HG03280 (cell line): ENCODE measurements at regions not wholly inside any gene's neighbourhood (a gene's known extent, or its start where the extent isn't known, plus 50 kb on each side); places are given as distances from the start of the nearest gene placed in this dataset.
"Not testable (repeated sequence)": the region's sequence is repeated elsewhere in the genome, so short reads cannot be mapped to it uniquely, and the experiment has no call there.

Source experiments
- ATAC-seq: cut with Tn5 transposase; IDR thresholded peaks from one replicate; pipeline ENCODE4 v1.9.1; 2021; ENCODE audit warnings: mild to moderate bottlenecking, moderate library complexity; ENCODE audit not compliant: unreplicated experiment

DNA sequence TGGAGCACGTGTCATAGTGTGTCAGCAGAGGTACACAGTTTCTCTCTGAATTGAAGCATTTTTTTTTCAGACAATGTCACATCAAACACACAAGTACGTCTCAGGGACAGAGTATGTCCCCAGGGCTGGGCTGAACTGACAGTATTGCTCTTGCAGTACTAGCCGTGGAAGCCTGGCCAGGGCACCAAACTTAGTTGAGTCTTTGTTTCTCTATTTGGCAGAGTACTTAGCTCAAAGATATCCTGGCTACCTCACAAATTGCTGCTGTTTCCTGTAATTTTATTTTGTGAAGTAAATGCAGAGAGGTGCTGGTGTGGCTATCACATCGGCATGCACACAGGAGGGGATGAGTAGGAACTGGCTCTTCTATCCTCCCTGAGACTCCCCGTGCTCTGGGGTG is 691.6 kb upstream of the HS6ST1 start:
- ATAC-seq = no peak

DNA sequence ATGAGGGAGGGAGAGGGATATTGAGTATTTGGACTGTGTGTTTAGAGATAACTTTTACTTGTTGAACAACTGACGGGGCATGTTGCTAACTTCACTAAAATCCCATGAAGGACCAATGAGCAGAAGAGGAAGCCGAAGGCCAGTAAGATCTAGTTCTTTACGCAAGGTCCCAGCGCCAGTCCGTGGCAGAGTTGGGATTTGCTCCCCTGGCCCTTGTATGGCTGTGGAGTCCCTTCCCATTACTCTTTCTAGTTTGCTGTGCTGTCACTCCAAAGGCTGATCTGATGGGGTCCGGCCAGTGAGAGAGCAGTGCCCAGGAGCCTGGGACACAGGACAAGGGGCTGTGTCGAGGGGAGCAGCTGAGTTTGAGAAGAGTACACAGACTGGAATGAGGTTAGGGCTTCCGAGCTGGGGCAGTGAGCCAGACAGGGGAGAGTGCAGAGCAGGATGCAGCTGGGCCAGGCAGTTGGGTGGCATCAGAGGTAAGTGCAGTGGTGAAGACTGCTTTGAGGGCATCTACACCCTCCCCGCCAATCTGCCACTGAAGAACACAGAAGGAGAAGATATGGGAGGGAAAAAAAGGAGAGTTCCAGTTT is 692.9 kb upstream of the HS6ST1 start:
- no peak for ATAC-seq

DNA sequence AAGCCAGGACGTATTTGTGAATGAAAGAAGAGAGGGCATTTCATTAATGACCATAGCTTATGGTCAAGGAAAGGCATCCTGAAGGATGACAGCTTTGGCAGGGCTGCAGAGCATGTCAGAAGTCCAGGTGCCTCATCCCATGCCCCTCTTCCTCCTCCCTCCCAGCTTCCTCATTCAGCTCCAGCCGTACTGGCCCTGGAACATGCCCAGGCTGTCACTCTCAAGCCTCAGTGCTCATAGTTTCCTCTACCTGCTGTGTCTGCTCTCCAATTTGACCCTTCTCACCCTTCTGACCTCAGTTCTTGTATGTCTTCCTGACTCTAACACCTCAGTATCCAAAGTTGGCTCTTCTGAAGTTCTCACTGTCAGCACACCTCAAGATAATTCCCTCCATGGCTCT is 695.8 kb upstream of the HS6ST1 start:
- no peak for ATAC-seq

DNA sequence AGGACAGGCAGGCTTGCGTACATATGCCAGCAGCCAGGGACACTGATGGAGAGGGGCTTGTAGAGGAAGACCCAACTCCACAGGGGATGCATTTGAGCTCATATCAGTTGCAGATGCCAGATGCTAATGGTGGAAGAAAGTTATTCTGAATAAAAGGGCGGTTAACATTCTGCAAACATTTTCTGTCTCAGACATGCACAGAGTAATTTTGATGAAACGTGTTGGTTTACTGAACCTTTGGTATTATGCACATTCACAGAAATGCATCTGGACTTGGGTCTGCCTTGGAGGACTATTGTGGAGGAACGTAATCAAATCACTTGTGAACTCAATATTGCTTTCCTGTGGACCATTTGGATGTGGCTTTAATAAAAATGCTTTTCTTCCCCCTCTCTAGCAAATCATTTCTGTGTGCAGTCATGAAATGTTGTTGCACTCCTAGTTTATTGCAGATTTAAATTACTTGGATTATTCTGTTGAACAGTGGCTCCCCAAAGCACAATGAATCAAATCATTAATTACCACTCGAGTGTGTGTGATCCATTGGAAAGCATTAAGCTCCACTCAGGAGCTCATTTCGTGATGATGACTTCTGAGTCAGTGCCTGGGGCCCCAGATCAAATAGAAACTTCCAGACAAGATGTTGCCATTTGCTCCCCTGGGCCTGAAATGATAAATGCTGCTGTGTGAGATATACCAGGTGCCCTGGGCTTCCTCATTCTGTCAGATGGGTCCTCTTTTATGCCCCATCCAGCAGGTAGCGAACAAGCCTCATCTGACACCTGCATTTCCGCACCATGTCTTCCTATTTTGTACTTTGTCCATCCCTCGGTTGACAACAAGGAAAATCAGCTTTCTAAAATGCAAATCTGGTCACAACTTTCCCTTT is 697.0 kb upstream of the HS6ST1 start:
- no peak for ATAC-seq

DNA sequence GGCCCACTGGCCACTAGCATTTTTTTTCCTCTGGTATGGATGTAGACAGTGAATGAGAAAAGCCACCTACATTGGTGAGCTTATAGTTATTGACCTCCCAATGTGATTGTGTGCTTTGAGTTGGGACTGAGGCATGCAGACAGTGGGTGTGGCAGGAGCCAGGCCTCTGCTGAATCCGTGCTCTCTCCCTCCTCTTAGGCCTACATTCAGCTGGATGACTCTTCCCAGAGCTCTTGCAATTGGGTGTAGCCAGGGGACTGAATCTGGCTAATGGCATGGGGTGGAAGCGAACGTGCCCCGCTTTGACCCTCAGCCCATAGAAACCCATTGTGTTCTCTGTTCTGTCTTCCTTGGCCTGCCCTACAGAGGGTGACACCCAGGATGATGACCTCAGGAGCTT is 698.3 kb upstream of the HS6ST1 start:
- no peak for ATAC-seq

DNA sequence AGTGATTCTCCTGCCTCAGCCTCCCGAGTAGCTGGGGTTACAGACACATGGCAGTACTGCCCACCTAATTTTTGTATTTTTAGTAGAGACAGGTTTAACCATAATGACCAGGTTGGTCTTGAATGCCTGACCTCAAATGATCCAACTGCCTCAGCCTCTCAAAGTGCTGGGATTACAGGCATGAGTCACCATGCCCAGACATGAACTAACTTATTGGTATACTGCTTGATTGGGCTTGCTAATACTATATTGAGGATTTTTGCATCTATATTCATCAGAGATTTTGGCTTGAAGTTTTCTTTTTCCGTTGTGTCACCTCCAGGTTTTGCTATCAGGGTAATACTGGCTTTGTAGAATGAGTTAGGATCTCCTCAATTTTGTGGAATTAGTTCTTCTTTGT is 706.1 kb upstream of the HS6ST1 start:
- ATAC-seq = no peak

DNA sequence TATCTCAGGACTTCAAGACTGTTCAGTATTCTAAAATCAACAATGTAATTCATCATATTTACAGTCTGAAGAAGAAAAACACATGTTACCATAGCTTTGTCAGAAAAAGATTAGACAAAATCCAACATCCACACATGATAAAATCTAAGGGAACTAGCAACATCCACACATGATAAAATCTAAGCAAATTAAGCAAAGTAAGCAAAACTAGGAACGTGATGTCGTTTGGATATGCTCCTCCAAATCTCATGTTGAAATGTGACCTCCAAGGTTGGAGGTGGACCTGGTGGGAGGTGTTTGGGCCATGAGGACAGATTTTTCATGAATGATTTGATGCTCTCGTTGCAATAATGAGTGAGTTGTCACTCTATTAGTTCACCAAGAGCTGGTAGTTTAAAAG is 717.3 kb upstream of the HS6ST1 start:
- ATAC-seq = no peak

DNA sequence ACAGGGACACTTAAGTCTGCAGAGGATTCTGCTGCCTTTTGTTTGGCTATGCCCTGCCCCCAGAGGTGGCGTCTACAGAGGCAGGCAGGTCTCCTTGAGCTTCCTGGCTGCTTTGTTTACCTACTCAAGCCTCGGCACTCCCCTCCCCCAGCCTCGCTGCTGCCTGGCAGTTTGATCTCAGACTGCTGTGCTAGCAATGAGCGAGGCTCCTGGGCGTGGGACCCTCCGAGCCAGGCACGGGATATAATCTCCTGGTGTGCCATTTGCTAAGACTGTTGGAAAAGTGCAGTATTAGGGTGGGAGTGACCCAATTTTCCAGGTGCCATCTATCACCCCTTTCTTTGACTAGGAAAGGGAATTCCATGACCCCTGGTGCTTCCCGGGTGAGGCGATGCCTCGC is 725.0 kb upstream of the HS6ST1 start:
- not testable (repeated sequence) for ATAC-seq

DNA sequence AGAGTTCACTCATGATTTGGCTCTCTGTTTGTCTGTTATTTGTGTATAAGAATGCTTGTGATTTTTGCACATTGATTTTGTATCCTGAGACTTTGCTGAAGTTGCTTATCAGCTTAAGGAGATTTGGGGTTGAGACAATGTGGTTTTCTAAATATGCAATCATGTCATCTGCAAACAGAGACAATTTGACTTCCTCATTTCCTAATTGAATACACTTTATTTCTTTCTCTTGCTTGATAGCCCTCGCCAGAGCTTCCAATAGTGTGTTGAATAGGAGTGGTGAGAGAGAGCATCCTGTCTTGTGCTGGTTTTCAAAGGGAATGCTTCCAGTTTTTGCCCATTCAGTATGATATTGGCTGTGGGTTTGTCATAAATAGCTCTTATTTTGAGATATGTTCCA is 727.8 kb upstream of the HS6ST1 start:
- ATAC-seq = not testable (repeated sequence)

DNA sequence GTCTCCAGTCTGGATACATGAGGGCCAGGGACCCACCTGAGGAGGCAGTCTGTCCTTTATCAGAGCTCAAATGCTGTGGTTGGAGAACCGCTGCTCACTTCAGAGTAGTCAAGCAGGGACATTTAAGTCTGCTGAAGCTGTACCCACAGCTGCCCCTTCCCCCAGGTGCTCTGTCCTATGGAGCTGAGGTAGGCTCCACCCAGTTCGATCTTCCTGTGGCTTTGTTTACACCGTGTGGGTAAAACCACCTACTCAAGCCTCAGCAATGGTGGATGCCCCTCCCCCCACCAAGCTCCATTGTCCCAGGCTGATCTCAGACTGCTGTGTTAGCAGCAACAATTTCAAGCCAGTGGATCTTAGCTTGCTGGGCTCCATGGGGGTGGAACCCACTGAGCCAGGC is 731.4 kb upstream of the HS6ST1 start:
- no peak for ATAC-seq

DNA sequence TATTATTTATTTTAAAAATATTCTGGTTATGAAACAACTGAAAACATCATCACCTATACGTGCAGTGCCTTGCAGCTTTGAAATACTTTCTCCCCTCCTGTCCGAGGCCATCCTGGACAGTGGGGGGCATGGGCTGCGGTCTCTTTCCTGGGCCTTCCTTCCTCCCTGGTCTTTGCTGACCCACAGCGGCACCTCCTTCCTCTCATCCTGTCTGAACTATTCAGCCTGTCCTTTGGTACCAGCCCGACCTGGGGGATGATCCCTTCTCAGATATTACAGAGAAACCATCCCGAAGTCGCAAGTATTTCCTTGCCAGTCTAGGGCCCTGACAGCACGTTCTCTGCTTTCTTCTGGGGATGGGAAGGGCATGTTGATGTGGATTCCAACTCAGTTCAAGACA is 736.6 kb upstream of the HS6ST1 start:
- ATAC-seq = no peak

DNA sequence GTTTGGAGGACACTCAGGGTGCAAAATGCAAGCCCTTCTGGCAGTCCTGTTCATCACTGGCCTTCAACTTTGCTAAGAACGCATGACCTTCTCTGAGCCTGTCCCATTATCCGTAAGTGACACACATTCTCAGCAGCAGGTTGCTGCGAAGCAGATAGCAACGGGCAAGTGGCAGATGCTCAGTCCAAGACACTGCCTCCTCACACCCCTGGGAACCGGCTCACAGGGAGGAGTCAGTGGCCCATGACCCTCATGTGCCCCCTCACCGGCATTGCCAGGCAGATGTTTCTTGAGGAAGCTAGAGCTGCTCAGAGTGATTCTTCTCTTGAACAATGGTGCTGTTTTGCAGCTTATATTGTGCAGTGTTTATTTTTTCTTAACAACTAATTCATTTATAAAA is 737.2 kb upstream of the HS6ST1 start:
- no peak for ATAC-seq

DNA sequence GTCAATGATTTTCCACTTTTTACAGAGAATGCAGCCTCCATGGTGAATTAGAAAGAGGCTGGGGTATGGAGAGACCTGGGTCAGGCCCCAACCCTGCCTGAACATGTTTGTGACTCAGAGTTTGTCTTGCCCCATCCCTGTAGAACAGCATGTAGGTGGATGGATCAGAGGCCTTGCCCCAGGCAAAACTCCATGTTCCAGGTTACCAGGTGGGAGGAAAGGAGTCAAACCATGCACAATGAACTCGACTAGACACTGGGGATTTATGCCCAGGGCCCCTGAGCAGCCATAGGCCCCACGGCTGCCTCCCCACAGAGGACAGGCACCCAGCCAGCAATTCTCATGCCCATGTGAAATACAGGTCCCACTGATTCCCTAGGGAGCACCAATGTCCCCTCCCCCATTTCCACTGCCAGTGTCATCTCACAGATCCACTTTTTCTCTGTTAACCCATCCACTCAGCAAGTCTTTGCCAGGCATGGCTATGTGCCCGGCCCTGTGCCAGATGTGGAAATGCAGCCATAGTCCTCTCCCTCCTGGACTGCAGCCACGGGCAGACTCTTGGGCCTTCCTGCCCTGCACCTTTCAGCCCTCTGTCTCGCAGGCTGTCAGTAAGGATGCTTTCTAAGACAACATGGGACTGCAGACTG is 737.8 kb upstream of the HS6ST1 start:
- ATAC-seq = no peak

DNA sequence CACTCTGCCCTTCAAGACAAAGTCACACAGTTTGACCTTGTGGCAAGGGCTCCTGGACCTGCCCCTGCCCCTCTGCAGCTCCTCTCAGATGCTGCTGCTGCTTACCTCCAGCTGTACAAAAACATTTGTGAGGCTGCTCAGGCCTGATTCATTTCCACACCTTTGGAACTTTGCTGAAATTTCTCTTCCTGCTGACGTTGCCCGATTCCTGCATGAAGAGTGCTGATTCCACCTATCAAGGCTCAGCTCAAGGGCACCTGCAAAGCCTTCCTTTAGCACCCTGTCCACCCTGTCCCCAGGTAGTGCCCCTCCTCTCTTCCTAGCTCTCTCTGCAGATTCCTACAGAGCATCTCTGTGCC is 738.3 kb upstream of the HS6ST1 start:
- no peak for ATAC-seq

DNA sequence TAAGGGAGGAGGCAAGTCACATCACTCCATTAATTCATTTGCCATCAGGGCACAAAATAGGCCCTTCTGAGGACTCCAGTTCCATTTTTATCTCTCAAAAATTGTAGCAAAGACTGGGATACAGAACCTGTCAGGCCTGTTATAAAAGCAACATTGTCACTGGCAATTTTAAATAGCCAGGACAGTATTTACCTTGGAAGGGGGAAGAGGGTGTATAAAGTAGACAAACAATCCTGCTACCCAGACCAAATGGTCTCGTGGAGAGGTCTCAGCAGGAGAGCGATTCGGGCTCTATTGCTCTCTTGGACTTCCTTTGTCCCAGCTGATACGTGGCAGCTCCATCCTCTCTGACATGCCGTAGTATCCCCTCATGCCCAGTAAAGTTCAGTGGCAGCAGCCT is 740.3 kb upstream of the HS6ST1 start:
- no peak for ATAC-seq

DNA sequence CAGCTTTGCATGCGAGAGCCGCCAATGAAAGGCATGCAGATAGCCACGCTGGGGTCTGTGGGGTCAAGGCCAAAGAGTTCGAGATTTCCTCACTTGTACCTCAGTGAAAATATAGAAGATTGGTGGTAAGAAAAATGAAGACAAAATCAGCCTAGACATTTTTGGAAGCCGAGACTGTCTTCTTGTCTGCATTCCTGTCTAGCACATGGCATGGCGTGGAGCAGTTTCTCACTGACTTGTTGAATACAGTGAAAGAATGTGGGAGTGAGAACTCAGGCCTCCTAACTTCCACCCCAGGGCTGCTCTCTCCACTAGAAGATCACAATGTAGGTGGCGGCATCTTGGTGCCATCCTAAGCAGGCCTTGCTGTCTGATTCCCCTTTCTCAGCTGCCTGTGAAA is 740.8 kb upstream of the HS6ST1 start:
- no peak for ATAC-seq

DNA sequence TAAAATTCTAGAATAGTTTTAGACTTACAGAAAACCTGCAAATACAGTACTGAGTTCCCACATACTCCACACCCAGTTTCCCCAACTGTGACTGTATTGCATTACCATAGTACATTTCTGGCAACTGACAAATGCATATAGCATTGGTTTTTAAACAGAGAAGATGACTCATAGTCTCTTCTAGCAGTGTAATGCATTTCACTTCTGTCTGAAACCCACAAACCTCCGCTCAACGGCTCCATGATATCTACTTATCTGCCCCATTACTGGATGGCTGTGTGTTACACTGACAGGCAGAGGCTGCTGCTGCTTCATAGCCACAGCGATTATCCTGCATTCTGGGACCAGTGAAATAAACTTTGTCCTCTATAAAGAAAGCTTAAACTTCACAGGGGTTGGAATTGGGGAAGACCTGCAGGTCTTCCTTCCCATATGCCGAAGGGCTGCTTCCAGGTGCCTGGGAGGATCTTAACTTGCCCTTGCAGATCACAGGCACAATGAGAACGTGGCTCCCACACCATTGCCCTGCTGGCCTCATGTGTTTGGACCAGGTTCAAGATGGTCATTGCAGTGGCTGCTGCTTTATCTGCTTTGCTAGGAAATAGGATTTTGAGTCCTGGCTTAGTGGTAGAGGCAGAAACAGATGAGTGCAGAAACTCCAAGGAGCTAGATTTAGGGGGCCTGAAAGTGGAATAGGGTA is 742.6 kb upstream of the HS6ST1 start:
- ATAC-seq = peak; percentile 72

DNA sequence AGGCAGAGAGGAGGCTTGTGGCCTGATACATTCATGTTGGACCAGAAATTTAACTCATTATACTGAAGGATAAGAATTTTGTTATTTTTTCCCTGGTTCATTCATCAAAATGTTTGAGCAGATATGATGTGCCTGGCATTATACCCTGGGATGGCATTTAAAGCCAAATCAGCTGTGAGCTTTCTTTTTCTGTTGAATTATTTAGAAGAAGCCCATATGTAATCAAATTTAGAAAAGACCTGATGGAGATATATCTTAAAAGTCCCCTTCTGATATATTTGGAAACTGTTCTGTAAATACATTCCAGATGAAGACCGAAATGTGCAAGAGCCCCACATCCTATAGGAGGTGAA is 743.1 kb upstream of the HS6ST1 start:
- ATAC-seq = no peak

DNA sequence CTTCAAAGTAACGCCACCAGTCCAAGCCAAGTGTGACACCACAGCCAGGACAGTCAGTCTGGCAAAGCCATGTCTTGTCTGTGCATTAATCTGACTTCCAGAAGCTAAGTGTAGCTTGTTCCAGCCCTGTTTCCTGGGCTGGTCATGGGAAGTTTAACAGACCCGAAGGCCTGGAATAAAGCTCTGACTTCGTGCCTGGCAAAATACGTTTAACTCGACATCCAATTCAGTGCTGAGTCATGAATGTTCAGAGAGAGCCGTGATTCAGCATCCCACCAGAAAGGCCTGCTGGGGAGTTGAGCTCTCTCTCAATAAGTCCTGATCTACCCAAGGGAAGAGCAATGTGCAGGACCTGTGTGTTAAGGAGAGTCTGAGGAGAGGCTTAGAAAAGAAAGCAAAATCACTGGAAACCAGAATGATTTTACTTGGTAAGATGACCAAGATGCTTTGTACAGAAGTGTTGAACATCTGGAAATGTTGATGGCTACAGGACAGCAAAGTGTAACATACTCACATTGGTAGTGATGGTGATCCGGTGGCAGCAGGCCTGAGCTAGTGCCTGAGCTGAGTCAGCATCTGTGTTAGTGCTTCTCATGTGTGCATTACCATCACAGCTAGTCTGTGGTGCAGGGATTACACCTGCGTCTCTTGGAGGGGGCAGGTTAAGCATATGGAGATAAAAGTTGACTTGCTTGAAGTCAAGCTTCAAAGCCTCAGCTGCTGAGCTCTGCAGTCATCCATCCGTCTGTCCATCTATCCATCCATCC is 743.7 kb upstream of the HS6ST1 start:
- no peak for ATAC-seq

DNA sequence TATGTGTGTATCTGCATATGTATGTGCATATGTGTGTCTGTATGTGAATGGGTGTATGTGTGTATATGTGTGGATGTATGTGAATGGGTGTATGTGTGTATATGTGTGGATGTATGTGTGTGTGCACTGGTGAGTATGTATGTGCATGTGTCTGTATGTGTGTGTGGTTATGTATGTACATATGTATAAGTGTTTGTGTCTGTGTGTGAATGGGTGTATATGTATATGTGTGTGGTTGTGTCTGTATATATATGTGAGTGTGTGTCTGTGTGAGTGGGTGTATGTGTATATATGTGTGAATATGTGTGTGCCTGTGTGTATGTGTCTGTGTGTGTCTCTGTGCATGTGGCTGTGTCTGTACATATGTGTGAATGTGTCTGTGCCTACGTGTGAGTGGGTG is 748.4 kb upstream of the HS6ST1 start:
- ATAC-seq = no peak

DNA sequence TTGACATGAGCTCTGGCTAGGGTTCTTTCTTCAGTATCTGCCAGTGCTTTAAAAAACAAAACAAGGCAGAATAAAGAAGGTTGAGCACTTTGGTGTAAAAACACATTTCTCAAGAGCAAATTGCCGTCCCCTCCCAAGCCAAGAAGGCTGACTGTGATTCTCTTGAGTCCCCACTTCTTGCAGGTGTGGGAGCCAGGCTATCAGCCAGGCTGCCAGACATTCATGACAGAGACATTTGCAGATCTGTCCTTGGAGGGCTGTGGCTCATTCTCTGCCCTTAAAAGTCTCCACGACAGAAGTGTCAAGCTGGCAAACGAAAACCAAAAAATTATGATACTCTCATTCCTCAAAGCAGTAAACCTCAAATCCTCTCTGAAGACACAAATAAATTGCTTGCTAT is 749.3 kb upstream of the HS6ST1 start:
- ATAC-seq = no peak
